ENCODE measurements at regions not wholly inside any gene's neighbourhood (a gene's known extent, or its start where the extent isn't known, plus 50 kb on each side); places are given as distances from the start of the nearest gene placed in this dataset.
A peak's percentile ranks its signal among the peaks of the same experiment; 100 is the strongest.

DNA sequence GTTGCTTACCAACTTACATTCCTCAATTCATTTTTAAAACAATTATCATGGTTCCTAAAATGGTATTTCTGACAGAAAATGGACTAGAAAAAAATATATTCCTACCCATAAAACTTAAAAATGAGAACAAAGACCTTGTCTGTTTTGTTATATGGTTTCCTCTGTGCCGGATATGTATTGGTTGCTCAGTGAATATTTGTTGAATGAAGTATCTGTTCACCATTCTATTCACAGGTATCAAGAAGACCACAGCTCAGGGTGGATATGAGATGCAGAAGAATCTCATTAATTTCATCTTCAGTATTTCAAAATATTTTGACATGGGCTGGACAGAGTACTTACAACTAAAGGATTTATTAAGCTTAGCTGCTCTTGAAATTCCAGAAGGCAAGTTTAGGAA, 58.1 kb downstream of the TUSC7 start:
- no peak for DNase-seq (ENCODE audit: low read depth)
- no peak overlapping the region for H3K4me3 ChIP-seq (ENCODE audit: control insufficient read depth, low read depth, low read length)
- TF ChIP-seq, protein P1, sequence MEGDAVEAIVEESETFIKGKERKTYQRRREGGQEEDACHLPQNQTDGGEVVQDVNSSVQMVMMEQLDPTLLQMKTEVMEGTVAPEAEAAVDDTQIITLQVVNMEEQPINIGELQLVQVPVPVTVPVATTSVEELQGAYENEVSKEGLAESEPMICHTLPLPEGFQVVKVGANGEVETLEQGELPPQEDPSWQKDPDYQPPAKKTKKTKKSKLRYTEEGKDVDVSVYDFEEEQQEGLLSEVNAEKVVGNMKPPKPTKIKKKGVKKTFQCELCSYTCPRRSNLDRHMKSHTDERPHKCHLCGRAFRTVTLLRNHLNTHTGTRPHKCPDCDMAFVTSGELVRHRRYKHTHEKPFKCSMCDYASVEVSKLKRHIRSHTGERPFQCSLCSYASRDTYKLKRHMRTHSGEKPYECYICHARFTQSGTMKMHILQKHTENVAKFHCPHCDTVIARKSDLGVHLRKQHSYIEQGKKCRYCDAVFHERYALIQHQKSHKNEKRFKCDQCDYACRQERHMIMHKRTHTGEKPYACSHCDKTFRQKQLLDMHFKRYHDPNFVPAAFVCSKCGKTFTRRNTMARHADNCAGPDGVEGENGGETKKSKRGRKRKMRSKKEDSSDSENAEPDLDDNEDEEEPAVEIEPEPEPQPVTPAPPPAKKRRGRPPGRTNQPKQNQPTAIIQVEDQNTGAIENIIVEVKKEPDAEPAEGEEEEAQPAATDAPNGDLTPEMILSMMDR (IDR thresholded peaks at IDR 0.05; ENCODE audit: control insufficient read depth, insufficient read depth, low read depth, low read length, missing control alignments) = no peak

DNA sequence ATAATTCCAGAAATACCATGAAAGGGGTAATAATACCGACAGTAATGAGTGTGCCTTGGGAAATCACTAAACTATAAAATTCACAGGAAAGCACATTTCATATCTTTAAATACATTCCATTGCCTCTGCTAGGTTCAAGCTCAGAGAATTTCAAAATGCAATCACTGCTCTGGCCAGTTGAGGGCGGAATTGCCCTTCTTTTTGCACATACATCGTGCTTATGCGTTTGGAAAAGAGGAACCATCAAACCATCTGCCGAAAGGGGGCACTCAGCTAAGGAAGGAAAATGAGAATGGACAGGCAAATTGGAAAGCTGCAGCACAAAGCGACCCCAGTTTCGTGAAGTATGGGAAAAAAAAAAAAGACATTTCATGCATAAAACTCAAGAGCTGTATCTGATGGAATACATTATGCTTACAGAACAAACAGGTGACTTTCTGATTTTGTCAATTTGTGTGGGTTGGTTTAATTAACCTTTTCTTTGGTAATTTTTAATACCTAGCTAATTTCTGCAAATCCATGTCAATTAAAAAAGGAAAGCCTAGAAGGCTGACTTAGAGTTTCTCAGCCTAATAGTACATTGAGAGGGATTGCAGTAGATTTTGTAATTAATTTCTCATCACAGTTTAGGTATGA, 61.4 kb downstream of the TUSC7 start:
- TF ChIP-seq, protein P1 (IDR thresholded peaks at IDR 0.05; ENCODE audit: control insufficient read depth, insufficient read depth, low read depth, low read length, missing control alignments) = peak; percentile 93
- DNase-seq (ENCODE audit: low read depth) = peak; percentile 42
- H3K4me3 ChIP-seq (ENCODE audit: control insufficient read depth, low read depth, low read length) = no peak overlapping the region

DNA sequence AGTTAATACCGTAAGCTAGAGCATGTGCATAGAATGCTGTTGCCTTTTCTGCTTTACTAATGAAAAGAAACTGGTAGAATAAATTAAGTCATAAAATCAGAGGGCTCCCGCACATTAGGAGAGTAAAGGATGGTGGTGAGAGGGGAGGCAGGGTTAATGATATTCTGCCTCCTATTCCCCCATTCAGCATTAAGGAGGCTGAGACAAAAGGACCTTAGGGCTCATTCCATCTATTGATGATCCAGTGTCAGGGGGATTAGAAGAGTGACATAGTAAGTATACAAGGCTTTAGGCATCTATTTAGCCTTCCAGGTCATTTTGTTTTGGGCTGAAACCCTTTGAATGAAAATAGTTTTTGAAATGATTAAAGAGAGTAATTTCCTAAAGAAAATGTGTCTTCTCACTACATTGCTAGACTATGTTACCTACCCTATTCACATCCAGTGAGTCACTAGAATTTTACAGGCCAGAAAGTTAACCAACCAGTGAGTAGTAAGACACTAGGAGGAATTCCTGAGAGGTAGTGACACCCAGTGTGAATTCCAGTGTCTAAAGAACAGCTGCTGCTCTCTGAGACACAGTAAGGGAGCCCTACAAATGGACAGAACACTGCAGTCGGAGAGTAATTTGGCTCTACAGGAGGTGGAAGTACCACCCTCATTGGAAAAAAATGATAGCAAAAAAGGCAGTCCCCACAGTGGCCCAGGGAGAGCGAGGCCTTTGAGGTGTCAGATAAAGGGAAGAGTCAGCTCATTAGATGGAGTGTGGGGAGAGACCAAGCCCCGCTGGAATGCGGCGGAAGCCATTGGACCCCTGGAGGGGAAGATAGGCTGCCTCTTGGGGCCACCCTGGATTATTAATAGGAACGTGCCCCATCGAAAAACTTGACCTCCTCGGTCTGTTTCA, 67.6 kb downstream of the TUSC7 start:
- DNase-seq (ENCODE audit: low read depth) = no peak
- no peak overlapping the region for H3K4me3 ChIP-seq (ENCODE audit: control insufficient read depth, low read depth, low read length)
- TF ChIP-seq, protein P1 (IDR thresholded peaks at IDR 0.05; ENCODE audit: control insufficient read depth, insufficient read depth, low read depth, low read length, missing control alignments) = no peak

DNA sequence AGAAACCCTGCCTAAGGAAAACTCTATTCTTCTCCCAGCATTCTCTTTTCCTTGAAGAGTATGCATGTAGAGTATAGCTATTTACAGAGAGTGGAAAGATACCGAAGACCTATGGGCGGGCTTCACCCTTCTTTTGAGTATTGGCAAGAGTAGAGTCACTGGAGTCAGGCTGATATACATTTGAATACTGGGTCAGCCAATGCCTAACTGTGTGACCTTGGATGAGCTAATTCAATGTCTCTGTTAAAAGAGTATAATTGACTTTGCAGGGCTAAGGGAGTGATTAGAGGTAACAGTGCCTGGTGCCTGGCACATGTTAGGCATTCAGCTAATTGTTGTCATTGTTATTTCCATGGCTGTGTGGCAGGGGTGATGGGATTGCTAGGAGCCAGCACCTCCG, 75.6 kb downstream of the TUSC7 start:
- TF ChIP-seq, protein P1 (IDR thresholded peaks at IDR 0.05; ENCODE audit: control insufficient read depth, insufficient read depth, low read depth, low read length, missing control alignments) = no peak
- H3K4me3 ChIP-seq (ENCODE audit: control insufficient read depth, low read depth, low read length) = no peak overlapping the region
- no peak for DNase-seq (ENCODE audit: low read depth)

DNA sequence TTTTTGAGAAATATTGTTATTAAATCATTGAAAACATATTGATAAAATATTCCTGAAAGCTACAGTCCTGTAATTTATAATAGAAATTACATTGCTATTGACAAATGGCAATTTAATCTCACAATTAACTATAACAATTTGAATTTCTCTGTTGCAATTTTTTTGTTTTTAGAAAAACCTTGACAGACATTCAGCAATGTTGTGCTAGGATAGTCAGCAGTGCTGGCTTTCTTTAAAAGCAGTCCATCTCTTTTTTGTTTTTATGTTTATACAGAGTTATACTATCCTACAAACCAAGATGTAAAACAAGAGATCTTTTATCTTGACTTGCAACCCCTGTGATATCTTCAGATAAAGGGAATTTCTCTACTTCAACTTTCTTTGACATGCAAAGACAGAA, 93.1 kb downstream of the TUSC7 start:
- H3K4me3 ChIP-seq (ENCODE audit: control insufficient read depth, low read depth, low read length) = no peak overlapping the region
- TF ChIP-seq, protein P1 (IDR thresholded peaks at IDR 0.05; ENCODE audit: control insufficient read depth, insufficient read depth, low read depth, low read length, missing control alignments) = no peak
- no peak for DNase-seq (ENCODE audit: low read depth)

DNA sequence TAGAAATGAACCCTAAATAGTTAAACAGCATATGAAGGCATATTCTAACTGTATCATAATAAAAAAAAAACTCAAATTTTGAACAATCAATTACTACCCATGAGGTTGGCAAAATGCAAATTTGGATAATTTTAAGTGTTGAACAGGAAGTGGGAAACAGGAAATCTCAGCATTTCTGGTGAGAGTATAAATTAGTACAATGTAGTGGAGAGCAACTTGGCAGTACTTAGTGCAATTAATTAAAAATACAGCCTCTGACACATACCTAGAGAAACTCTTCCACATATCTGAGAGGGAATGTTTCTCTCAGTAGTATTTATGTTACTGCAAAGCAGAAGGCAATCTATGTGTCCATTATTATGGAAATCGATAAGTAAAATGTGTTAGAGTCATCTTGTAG, 96.8 kb downstream of the TUSC7 start:
- no peak for DNase-seq (ENCODE audit: low read depth)
- H3K4me3 ChIP-seq (ENCODE audit: control insufficient read depth, low read depth, low read length) = no peak overlapping the region
- TF ChIP-seq, protein P1 (IDR thresholded peaks at IDR 0.05; ENCODE audit: control insufficient read depth, insufficient read depth, low read depth, low read length, missing control alignments) = no peak
